HepG2 (cell line): ENCODE measurements at regions not wholly inside any gene's neighbourhood (a gene's known extent, or its start where the extent isn't known, plus 50 kb on each side); places are given as distances from the start of the nearest gene placed in this dataset.

Experiments used
- TRIM24 ChIP-seq: sonication (generic); formaldehyde crosslinking; IDR thresholded peaks from 2 replicates; pipeline ENCODE4 v1.8.0; 2022; ENCODE audit warnings: mild to moderate bottlenecking, missing genetic modification reagents
- ZNF713 ChIP-seq: sonication (generic); formaldehyde crosslinking; IDR thresholded peaks from 2 replicates; pipeline ENCODE4 v1.4.0; 2020; ENCODE audit warnings: mild to moderate bottlenecking, missing genetic modification reagents
- TF ChIP-seq, protein P1 (sequence below): sonication (generic); formaldehyde crosslinking; IDR thresholded peaks from 2 replicates; pipeline ENCODE4 v1.5.1; 2020; ENCODE audit warnings: mild to moderate bottlenecking, missing genetic modification reagents
- TF ChIP-seq, protein P2 (sequence below): sonication (generic); formaldehyde crosslinking; IDR thresholded peaks from 2 replicates; pipeline ENCODE4 v1.5.0; 2020; ENCODE audit warnings: mild to moderate bottlenecking, missing genetic modification reagents, moderate library complexity

DNA sequence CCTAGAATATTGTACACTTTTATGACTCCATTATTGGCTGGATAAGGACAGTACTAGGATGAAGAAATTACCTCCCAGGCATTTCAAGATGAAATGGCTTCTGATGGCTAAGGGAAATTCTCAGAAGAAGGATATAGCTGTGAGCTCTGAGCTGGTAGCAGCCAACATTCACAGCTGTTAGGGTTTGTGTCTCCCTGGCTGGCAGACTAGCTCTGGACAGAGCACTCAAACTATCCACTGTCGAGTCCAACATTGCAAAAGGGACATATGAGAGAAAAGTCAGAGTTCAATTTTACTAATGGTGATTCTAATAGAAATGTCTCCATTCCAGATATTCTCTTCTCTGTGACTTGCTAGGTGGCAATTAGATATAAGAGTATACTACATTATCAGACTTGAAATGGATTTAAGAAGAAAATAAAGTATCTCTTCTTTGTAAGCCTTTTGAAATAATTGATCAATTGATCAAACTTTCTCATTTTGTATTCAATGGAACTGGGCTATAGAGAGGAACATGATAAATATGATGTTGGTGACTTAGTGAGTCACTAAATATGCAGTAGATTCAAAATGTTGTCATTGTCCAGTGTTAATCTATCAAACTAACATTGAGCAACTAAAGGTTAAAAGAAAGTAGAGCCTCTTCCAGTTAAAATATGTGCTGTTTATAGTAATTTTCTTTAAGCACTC lies 1920.3 kb downstream of the SUCLG1 start:
- TF ChIP-seq, protein P1, sequence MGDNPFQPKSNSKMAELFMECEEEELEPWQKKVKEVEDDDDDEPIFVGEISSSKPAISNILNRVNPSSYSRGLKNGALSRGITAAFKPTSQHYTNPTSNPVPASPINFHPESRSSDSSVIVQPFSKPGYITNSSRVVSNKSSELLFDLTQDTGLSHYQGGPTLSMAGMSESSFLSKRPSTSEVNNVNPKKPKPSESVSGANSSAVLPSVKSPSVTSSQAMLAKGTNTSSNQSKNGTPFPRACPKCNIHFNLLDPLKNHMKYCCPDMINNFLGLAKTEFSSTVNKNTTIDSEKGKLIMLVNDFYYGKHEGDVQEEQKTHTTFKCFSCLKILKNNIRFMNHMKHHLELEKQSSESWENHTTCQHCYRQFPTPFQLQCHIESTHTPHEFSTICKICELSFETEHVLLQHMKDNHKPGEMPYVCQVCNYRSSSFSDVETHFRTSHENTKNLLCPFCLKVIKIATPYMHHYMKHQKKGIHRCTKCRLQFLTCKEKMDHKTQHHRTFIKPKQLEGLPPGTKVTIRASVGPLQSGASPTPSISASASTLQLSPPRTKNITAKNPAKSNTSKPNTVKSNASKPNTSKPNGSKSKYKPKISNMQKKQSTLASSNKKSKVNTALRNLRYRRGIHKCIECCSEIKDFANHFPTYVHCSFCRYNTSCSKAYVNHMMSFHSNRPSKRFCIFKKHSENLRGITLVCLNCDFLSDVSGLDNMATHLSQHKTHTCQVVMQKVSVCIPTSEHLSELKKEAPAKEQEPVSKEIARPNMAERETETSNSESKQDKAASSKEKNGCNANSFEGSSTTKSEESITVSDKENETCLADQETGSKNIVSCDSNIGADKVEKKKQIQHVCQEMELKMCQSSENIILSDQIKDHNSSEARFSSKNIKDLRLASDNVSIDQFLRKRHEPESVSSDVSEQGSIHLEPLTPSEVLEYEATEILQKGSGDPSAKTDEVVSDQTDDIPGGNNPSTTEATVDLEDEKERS (CRISPR knock-in tag), result no peak
- no peak for TF ChIP-seq ZNF713 (CRISPR knock-in tag)
- no peak for TF ChIP-seq TRIM24
- TF ChIP-seq, protein P2, sequence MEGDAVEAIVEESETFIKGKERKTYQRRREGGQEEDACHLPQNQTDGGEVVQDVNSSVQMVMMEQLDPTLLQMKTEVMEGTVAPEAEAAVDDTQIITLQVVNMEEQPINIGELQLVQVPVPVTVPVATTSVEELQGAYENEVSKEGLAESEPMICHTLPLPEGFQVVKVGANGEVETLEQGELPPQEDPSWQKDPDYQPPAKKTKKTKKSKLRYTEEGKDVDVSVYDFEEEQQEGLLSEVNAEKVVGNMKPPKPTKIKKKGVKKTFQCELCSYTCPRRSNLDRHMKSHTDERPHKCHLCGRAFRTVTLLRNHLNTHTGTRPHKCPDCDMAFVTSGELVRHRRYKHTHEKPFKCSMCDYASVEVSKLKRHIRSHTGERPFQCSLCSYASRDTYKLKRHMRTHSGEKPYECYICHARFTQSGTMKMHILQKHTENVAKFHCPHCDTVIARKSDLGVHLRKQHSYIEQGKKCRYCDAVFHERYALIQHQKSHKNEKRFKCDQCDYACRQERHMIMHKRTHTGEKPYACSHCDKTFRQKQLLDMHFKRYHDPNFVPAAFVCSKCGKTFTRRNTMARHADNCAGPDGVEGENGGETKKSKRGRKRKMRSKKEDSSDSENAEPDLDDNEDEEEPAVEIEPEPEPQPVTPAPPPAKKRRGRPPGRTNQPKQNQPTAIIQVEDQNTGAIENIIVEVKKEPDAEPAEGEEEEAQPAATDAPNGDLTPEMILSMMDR (CRISPR knock-in tag), result no peak
